ENCODE measurements at regions not wholly inside any gene's neighbourhood (a gene's known extent, or its start where the extent isn't known, plus 50 kb on each side); places are given as distances from the start of the nearest gene placed in this dataset.

DNA sequence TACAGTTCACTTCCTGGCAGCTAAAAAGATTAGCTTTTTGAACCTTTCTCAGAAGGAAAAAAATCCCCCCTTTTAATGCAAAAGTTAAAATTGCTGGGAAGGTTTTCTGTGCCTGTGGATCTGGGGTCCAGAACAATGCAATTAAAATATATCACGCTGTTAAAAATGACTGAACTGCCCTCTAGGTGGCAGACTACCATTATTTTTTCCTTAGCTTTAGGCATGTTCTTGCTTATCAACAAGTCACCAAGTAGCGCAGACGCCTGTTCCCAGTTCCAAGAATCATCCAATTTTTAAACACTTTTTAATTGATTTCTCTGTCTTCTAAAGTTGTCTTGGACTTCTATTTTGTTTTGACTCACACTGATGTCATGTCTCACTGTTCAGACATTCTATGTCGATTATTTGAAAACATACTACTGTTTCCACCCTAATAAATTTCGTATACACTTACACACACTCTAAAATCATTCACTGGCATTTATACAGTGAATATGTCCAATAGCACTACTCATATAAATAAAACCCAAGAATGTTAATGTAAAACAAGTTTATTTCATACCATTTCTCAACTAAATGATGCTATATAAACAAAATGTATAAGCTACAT is 661.6 kb downstream of the RAPGEF2 start:
- TF ChIP-seq POLR2A (IDR thresholded peaks at IDR 0.05; ENCODE audit: low read length) = no peak
- TF ChIP-seq GATA1 (IDR thresholded peaks at IDR 0.05; ENCODE audit: low read depth, low read length) = no peak

Data from erythroblast (primary cell).